ENCODE measurements at regions not wholly inside any gene's neighbourhood (a gene's known extent, or its start where the extent isn't known, plus 50 kb on each side); places are given as distances from the start of the nearest gene placed in this dataset.
"Not testable (repeated sequence)": the region's sequence is repeated elsewhere in the genome, so short reads cannot be mapped to it uniquely, and the experiment has no call there.

DNA sequence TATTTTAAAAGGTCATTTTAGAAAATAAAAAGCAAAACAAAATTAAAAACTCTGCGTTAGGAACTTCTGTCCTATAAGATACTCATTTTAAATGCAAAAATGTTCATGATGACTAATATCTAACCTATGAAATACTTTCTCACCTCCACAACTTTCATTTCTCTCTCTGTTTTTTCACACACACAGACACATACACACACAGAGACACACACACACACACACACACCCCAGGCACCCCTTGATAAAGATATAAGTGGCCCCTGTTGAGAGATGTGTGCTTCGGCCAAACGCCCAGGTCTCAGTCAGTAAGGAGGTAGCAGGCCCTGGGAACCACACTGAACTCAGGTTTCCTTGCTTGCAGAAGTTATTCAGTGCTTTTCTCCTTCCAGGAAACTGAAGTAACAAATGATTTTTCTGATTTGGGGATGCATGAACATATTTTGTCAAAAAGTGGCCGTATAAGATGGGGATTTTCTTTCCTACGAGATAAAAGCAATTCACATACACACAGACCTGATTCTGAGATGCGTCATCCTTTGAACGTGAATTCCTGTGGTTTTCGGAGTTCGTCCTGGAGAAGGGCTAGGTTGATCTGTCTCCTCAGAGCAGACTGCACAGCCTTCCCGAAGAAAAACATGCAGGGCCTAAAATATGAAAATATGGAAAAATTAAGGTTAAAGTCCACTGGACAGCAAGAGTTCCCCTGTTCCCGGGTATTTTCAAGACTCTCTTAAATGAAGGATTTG, 306.8 kb upstream of the FOXQ1 start:
- DNase-seq (ENCODE audit: low read depth, low spot score): no peak

DNA sequence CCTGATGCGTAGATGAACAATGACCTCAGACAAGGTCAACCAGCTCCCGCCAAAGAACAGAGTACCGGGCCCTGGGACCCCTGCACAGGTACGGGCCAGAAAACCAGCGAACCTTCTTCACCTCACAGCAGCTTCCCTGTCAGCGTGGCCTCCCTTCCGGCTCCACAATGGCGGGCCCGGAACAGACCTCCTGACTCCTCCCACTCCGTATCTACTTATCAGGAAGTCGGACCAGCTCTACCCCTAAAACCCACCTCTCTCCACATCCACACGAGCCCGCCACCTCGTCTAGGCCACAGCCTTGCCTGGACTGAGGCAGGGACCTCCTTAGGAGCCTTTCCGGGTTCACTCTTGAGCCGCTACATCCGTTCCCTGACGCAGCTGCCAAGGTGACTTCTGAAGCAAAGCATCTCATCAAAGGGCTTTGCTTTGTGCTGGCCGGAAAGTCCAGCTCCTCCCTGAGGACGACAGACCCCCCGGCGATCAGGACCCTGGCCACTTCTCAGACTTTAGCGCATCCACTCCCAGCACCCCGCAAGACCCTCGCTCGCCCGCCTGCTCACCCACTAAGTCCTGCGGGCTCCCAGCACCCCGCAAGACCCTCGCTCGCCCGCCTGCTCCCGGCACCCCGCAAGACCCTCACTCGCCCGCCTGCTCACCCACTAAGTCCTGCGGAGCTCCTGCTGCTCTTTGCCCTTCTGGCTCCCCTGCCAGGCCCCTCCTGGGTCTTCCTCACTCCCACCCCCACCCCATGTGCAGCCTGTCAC, 308.3 kb upstream of the FOXQ1 start:
- DNase-seq (ENCODE audit: low read depth, low spot score): no peak

DNA sequence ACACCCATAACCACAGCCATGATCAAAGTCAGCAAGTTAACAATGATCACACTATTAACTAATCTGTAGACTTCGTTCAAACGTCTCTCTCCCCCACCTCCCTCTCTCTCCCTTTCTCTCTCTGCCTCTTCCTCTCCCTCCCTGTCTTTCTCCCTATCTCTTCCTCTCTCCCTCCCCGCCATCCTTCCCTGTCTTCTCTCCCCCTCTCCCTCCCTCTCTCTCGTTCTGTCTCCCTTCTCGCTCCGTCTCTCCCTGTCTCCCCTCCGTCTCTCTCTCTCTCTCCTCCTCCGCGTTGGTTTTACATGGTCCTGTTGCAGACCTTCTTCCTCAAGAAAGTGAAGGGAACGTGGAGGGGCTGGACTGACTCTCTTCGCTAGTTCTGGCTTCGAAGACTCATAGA, 308.9 kb upstream of the FOXQ1 start:
- DNase-seq (ENCODE audit: low read depth, low spot score): no peak

- no peak for DNase-seq (ENCODE audit: low read depth, low spot score)
Measured at GRCh38 chr6:1001655-1002349, 308.9 kb upstream of the EXOC2 start.

- DNase-seq (ENCODE audit: low read depth, low spot score): no peak
Measured at GRCh38 chr6:999552-999951, 306.6 kb upstream of the EXOC2 start.

DNA sequence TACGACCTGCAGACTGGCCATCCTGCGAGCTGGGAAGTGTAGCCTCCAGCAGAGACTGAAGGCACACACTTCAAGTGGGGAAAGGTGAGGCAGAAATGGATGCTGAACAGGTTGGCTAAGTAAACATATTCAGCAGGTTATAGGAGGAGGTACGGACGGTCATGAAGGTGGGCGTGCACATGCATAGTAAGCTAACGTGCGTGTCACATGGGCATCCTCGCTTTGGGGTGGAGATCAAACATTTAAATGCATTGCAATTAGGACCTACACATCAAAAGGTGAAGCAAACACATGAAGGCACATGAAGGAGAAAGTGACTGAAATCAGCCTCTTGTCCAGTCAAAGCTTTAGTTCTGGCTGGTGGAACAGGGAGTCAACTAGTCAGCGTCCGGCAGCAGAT, 305.6 kb upstream of the EXOC2 start:
- no peak for DNase-seq (ENCODE audit: low read depth, low spot score)

DNA sequence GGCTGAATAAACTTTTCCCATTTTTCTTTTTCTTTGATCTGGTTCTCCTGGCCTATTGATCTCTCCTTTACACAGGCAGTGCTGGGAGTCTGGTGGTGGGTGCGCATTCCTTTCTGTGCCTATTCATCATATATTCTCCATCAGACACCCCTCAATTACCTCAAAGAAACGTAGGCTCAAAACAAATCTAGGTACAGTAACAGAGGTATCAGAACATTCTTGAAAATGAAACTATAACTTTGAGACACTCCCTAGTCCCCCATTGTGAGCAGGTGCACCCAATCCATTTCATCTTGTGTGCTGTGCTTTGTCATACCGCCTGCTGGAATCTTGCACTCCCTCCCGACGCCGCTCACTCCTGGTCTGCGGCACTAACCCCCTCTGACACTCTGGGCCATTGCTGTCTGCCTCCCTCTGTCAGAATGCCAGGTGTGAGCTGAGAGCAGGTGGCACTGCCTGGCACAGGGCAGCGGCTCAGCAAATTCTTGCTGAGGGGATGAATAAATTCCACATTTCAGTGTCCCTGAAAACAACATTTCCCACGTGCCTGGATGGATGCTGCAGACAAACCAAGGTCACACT, 303.4 kb upstream of the EXOC2 start:
- DNase-seq (ENCODE audit: low read depth, low spot score): no peak

- DNase-seq (ENCODE audit: low read depth, low spot score): no peak
Measured at GRCh38 chr6:991192-991591, 298.3 kb upstream of the EXOC2 start.

GRCh38 chr6:984031-984430, 291.1 kb upstream of the EXOC2 start:
- no peak for DNase-seq (ENCODE audit: low read depth, low spot score)

- no peak for DNase-seq (ENCODE audit: low read depth, low spot score)
Measured at GRCh38 chr6:978937-979685, 286.2 kb upstream of the EXOC2 start.

- not testable (repeated sequence) for DNase-seq (ENCODE audit: low read depth, low spot score)
Measured at GRCh38 chr6:977226-977625, 284.3 kb upstream of the EXOC2 start.

DNA sequence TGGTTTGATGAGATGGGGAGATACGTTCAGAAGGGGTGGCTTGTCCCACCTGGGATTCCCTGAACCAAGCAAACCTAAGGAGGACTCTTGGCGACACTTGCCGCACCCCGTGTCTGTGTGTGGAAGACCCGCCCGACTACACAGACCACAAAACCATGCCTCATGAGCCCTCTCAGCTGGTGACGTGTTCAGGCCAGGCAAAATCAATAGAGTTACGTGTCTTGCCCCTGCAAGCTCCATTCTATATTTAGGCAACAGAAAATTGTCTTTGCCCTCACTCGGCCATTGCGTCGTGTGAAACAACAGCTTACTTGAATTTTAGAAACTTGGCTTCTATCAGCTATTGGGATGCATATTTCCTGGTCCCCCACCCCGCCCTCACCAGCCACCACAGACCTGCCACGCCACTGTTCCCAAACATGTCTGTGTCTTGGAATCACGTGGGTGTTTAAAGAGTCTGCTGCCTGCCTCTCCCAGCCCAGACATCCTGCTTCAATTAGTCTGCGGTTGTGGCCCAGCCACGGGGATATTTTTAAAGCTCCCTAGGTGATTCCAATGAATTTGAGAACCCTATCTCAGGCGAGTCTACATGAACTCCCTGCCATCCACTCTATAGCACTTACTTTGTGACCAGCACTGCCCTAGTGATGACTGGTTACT, 279.2 kb upstream of the EXOC2 start:
- no peak for DNase-seq (ENCODE audit: low read depth, low spot score)

DNA sequence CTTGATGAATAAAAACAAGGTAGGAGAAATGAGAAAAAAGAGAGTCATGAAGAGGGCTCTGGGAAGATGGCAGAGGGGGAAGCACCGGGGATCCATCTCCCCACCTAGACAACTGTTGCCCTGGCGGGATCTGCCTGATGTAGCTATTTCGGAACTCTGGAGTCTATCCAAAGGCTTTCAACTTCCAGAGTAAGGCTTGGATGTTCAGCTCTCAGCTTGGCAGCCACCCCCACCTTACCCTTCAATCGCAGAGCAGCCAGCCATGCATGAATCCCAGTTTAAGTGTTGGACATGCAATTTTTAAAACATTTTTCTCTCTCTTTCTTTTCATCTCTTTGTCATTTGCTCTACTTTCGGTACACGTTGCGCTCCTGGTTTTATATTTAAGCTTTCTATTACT, 275.9 kb upstream of the EXOC2 start:
- DNase-seq (ENCODE audit: low read depth, low spot score): no peak

DNA sequence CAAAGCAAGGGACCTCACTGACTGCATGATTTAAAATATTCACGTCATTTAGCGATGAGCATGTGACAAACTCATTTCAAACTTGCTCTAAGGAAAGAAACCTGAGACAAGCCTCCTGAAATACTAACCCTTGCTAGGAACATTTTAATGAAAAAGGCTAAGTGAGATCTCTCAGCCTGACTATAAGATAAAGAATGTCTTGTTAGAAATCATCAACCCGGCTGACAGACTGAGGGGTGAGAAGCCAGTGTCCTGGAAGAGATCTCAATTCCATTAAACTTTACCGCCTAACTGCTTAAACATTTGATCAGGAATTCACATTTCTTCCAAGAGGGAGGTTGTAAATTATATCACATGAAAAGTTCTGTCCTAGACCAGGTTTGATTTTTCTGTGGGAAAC, 274.8 kb upstream of the EXOC2 start:
- no peak for DNase-seq (ENCODE audit: low read depth, low spot score)

DNA sequence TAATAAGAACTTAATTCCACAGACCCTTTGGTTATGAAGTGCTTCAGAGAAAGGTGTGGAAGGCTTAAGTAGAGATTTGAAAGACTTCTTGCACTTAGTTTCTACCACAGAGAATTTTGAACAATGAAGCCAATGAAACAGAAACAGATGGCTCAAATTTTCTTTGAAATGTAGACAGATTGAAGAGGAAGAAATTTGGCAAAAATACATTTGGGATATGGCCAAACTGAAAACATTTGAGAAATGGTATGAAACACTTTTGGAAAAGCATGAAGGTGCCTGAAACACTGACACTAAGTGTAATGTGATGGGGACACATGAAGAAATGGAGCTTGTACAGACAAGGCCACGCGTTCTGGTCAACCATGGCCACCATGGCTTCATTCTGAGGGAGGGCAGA, 272.4 kb upstream of the EXOC2 start:
- no peak for DNase-seq (ENCODE audit: low read depth, low spot score)

GRCh38 chr6:963456-963855, 270.5 kb upstream of the EXOC2 start:
- DNase-seq (ENCODE audit: low read depth, low spot score): no peak

DNA sequence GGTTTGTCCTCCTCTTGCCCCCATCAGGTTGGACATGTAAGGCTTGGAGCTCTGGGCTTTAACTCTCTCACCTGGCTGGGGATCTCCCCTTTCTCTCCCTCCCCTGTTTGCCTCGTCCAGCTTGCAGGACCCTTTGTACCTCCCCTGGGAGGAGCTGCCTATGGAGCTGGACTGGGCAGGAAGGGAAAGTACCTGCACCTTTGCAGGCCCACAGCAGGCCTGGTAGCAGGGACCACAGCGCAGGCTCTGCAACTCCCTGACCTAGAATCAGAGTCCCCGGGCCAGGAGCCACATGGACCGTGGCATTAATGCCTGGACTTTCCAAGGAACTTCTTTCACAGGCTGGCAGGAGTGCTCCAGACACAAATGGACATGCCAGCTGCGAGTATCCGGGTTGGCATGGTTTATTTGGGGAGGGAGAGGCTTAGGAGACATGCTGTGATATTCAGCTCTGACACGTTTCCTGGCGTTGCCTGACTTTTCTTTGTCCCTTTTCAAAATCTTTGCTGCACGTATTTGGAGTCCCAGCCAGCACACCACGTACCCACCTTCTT, 268.5 kb upstream of the EXOC2 start:
- DNase-seq (ENCODE audit: low read depth, low spot score): no peak

GRCh38 chr6:960356-960755, 267.4 kb upstream of the EXOC2 start:
- DNase-seq (ENCODE audit: low read depth, low spot score): no peak

DNA sequence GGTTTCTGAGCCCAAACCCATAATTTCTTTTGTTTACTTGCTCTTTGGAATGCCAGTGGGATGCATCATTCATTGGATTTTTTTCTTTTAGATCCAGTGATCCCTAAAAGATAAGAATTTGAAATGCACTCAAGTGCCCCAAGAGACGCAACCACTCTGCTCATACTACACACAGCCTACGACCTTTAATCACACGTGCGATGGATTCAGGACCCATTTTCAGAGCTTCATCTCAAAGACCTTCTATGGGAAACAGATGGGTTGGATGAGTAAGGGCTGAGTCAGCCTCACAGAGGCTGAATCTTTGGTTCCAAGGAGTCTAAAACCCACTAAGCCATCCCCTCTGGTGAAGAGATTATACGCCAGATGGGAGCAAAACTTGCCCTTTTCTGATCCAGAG, 265.5 kb upstream of the EXOC2 start:
- peak; percentile 16 for DNase-seq (ENCODE audit: low read depth, low spot score)

DNA sequence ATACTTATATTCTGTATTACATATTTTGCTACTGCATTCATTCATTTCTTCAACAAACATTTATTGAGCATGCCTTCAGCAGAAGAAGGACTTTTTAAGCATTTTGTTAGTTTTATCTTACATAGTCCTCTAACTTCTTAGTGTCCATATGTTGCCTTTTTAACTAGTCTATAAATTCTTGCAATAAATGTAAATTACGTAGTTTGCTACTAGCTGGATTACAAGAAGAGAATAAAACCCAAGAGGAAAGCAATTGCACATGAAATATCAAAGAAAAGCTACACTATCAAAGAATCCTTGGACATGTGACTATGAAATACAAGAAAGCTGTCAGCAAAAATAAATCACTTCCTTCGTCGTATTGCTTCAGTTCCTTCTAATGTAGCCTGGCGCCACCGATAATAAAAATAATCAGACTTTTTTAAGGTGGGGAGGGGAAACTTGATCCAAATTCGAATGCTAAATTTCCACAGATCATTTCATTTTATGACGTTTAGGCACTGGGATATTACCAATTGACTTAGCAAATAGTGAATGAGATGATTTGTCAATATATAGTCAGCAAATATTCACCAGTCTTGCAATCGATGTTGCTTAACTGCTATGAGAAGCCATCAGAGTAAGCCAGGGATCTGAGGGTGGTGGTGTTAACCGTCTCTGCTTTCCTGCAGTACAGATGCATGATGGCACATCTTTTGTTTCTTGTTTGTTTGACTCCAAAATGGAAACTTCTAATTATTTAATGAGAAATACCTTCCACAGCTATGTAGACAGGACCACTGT, 258.7 kb upstream of the EXOC2 start:
- no peak for DNase-seq (ENCODE audit: low read depth, low spot score)
